ENCODE measurements at regions not wholly inside any gene's neighbourhood (a gene's known extent, or its start where the extent isn't known, plus 50 kb on each side); places are given as distances from the start of the nearest gene placed in this dataset.

- TF ChIP-seq CTCF (IDR thresholded peaks at IDR 0.05; ENCODE audit: low read depth, low read length, missing control alignments): no peak
- no peak for DNase-seq
- Histone ChIP-seq H3K27me3 (replicated peaks) (no peaks in the 10 kb centered on the region), H3K36me3 (replicated peaks) (no peaks in the 10 kb centered on the region), H3K4me3 (ENCODE audit: low read depth, low read length) (no peak overlapping the region), H3K27ac (no peak overlapping the region)
- in situ Hi-C loops (cut with HindIII; ENCODE audit: low pct_ligation_motif_present, low sequenced_read_pairs): no loop called here
Measured at GRCh38 chr3:106227068-106227467, 358.3 kb upstream of the CBLB start.

GRCh38 chr3:106228271-106228670 lies 359.5 kb upstream of the CBLB start:
- no peak overlapping the region for H3K27ac ChIP-seq
- H3K4me3 ChIP-seq (ENCODE audit: low read depth, low read length): no peak overlapping the region
- no peaks in the 10 kb centered on the region for H3K36me3 ChIP-seq (replicated peaks)
- in situ Hi-C loops (cut with HindIII; ENCODE audit: low pct_ligation_motif_present, low sequenced_read_pairs): no loop called here
- no peak for DNase-seq
- H3K27me3 ChIP-seq (replicated peaks): no peaks in the 10 kb centered on the region
- no peak for TF ChIP-seq CTCF (IDR thresholded peaks at IDR 0.05; ENCODE audit: low read depth, low read length, missing control alignments)

- Histone ChIP-seq H3K36me3 (replicated peaks) (no peaks in the 10 kb centered on the region), H3K27ac (no peak overlapping the region), H3K4me3 (ENCODE audit: low read depth, low read length) (no peak overlapping the region), H3K27me3 (replicated peaks) (no peaks in the 10 kb centered on the region)
- DNase-seq: no peak
- in situ Hi-C loops (cut with HindIII; ENCODE audit: low pct_ligation_motif_present, low sequenced_read_pairs): no loop called here
- no peak for TF ChIP-seq CTCF (IDR thresholded peaks at IDR 0.05; ENCODE audit: low read depth, low read length, missing control alignments)
Measured at GRCh38 chr3:106229495-106230278, 360.9 kb upstream of the CBLB start.

- no peaks in the 10 kb centered on the region for H3K36me3 ChIP-seq (replicated peaks)
- no peak overlapping the region for H3K4me3 ChIP-seq (ENCODE audit: low read depth, low read length)
- no peak overlapping the region for H3K27ac ChIP-seq
- in situ Hi-C loops (cut with HindIII; ENCODE audit: low pct_ligation_motif_present, low sequenced_read_pairs): no loop called here
- no peak for TF ChIP-seq CTCF (IDR thresholded peaks at IDR 0.05; ENCODE audit: low read depth, low read length, missing control alignments)
- no peaks in the 10 kb centered on the region for H3K27me3 ChIP-seq (replicated peaks)
- no peak for DNase-seq
Measured at GRCh38 chr3:106231086-106231485, 362.3 kb upstream of the CBLB start.

- DNase-seq: no peak
- H3K36me3 ChIP-seq (replicated peaks): no peaks in the 10 kb centered on the region
- no peak overlapping the region for H3K27ac ChIP-seq
- no peak overlapping the region for H3K4me3 ChIP-seq (ENCODE audit: low read depth, low read length)
- no peaks in the 10 kb centered on the region for H3K27me3 ChIP-seq (replicated peaks)
- TF ChIP-seq CTCF (IDR thresholded peaks at IDR 0.05; ENCODE audit: low read depth, low read length, missing control alignments): no peak
- in situ Hi-C loops (cut with HindIII; ENCODE audit: low pct_ligation_motif_present, low sequenced_read_pairs): no loop called here
Measured at GRCh38 chr3:106232956-106233355, 364.1 kb upstream of the CBLB start.

- in situ Hi-C loops (cut with HindIII; ENCODE audit: low pct_ligation_motif_present, low sequenced_read_pairs): no loop called here
- Histone ChIP-seq H3K27ac (no peak overlapping the region), H3K27me3 (replicated peaks) (no peaks in the 10 kb centered on the region), H3K36me3 (replicated peaks) (no peaks in the 10 kb centered on the region), H3K4me3 (ENCODE audit: low read depth, low read length) (no peak overlapping the region)
- TF ChIP-seq CTCF (IDR thresholded peaks at IDR 0.05; ENCODE audit: low read depth, low read length, missing control alignments): no peak
- DNase-seq: no peak
Measured at GRCh38 chr3:106239195-106239697, 370.4 kb upstream of the CBLB start.

Data from brain microvascular endothelial cell (primary cell).